Sigmoid colon (tissue), 6 donors: ENCODE measurements at regions not wholly inside any gene's neighbourhood (a gene's known extent, or its start where the extent isn't known, plus 50 kb on each side); places are given as distances from the start of the nearest gene placed in this dataset.

ENCODE experiments used
- DNase-seq: peaks from one replicate; pipeline ENCODE4 v3.0.0-alpha.2; 2019
- H3K27ac ChIP-seq, 4 donors: fragments of 200-600 bp; sonication (generic); one replicate each; pipeline ENCODE4 v1.5.1; 2016 to 2019; ENCODE audit warnings: mild to moderate bottlenecking in 1 of 4
- H3K27me3 ChIP-seq, 3 donors: fragments of 200-600 bp; sonication (generic); one replicate each; pipeline ENCODE4 v1.5.1; 2019; ENCODE audit warnings: mild to moderate bottlenecking in 1 of 3
- H3K36me3 ChIP-seq, 4 donors: fragments of 200-600 bp; sonication (generic); one replicate each; pipeline ENCODE4 v1.5.1; 2016 to 2019
- H3K4me1 ChIP-seq, 4 donors: fragments of 200-600 bp; sonication (generic); one replicate each; pipeline ENCODE4 v1.5.1; 2017 to 2019
- H3K4me3 ChIP-seq, 4 donors: fragments of 200-600 bp; sonication (generic); one replicate each; pipeline ENCODE4 v1.5.1; 2017 to 2019; ENCODE audit warnings: mild to moderate bottlenecking in 2 of 4, moderate library complexity in 1 of 4
- H3K9me3 ChIP-seq, 4 donors: fragments of 200-600 bp in 3 of 4; sonication (generic) in 3 of 4; one replicate each; pipeline versions ENCODE4 v1.5.1 to v1.6.1; 2013 to 2019
- EP300 ChIP-seq, 4 donors: sonication (generic); formaldehyde crosslinking; IDR thresholded peaks; one replicate each; pipeline ENCODE4 v1.6.1; 2017; ENCODE audit warnings: antibody characterized with exemption in 4 of 4
- POLR2A ChIP-seq, 2 donors: fragments of 450-650 bp; IDR thresholded peaks; one replicate each; pipeline ENCODE4 v1.6.1; 2016; ENCODE audit warnings: antibody characterized with exemption in 2 of 2, mild to moderate bottlenecking in 2 of 2, moderate library complexity in 2 of 2
- POLR2AphosphoS5 ChIP-seq, 4 donors: sonication (generic); formaldehyde crosslinking; IDR thresholded peaks; one replicate each; pipeline ENCODE4 v1.6.1; 2017; ENCODE audit warnings: antibody characterized with exemption in 4 of 4
- WGBS, 2 donors: extraction: QIAGEN DNeasy Blood & Tissue Kit; methylation state at CpG; one replicate each; pipeline ENCODE4 v1.1.7; 2013; 5-methylcytosine and 5-hydroxymethylcytosine counted together
- intact Hi-C: fragments of 100-400 bp; cut with DNase I; formaldehyde crosslinking; loops from one replicate; pipeline ENCODE4 v1.15.1; 2023
- TF ChIP-seq, protein P1 (sequence below), 4 experiments: fragments of 450-650 bp in 3 of 4; fragments of 200-600 bp in 1 of 4; IDR thresholded peaks; one replicate each; pipeline ENCODE4 v1.5.1; 2016 to 2019; ENCODE audit warnings: antibody characterized with exemption in 4 of 4, mild to moderate bottlenecking in 3 of 4, moderate library complexity in 2 of 4
- donor health status: healthy with polysubstance abuse.
- donor health status: healthy.

DNA sequence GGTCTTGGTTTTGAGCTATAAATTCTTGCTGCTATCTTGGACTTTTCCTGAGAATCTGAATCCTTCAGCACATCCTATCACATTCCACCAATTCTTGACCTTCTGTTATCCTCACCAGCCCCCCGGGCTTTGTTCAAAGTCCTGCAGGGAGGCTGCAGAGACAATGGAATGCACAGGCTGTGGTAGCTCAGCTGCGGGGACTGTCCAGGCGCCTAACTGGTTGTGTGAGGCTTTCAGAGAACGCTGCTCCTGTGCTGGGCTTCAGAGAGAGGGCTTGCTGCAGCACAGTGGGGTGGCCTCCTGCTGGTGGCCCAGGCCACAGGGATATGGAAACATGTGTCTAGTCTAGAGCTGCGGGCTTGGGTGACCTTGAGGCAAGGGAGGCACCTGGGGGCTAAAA lies 196.3 kb upstream of the GATB start:
- WGBS, 2 donors, result 38 to 42% methylated on average over 5 of the region's 5 CpGs
- Histone ChIP-seq H3K27me3 (no peaks in the 10 kb centered on the region), H3K9me3 (no peaks in the 10 kb centered on the region), H3K27ac (no peak overlapping the region), H3K4me1 (peaks cover 0 to 6% (median 2%) of the 10 kb centered on the region in 4 donors), H3K36me3 (no peaks in the 10 kb centered on the region), H3K4me3 (no peak overlapping the region)
- TF ChIP-seq EP300 (IDR thresholded peaks at IDR 0.05) (no peak), POLR2AphosphoS5 (IDR thresholded peaks at IDR 0.05) (no peak), POLR2A (IDR thresholded peaks at IDR 0.05) (no peak)
- TF ChIP-seq, protein P1, sequence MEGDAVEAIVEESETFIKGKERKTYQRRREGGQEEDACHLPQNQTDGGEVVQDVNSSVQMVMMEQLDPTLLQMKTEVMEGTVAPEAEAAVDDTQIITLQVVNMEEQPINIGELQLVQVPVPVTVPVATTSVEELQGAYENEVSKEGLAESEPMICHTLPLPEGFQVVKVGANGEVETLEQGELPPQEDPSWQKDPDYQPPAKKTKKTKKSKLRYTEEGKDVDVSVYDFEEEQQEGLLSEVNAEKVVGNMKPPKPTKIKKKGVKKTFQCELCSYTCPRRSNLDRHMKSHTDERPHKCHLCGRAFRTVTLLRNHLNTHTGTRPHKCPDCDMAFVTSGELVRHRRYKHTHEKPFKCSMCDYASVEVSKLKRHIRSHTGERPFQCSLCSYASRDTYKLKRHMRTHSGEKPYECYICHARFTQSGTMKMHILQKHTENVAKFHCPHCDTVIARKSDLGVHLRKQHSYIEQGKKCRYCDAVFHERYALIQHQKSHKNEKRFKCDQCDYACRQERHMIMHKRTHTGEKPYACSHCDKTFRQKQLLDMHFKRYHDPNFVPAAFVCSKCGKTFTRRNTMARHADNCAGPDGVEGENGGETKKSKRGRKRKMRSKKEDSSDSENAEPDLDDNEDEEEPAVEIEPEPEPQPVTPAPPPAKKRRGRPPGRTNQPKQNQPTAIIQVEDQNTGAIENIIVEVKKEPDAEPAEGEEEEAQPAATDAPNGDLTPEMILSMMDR (IDR thresholded peaks at IDR 0.05), result no peak
- DNase-seq, result no peak
- intact Hi-C loops, result no loop called here

DNA sequence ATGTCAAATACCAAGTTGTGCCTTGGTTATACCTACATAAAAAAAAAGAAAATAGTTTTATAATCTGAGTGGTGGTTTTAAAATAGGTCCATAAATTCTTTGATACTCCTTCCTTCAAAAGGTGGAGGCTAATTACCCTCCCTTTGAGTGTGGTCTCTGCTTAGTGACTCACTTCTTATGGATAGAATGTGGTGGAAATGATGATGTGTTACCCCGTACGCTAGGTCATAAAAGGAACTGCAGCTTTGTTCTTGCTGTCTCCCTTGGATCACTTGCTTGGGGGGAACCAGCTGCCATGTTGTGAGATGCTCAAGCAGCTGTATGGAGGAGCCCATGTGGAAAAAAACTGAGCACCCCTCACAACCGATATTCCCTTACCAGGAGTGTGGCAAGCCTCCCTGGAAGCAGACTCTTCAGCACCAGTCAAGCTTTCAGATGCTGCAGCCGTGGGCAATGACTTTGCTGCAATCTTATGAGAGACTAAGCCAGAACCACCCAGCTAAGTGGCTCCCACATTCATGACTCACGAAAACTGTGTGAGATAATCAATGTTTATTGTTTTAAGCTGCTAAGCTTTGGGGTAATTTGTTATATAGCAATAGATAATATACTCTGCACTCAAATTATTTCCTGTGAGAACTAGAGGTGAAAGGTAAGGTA lies 195.0 kb upstream of the GATB start:
- Histone ChIP-seq H3K4me1 (peaks cover 0 to 6% (median 2%) of the 10 kb centered on the region in 4 donors), H3K27me3 (no peaks in the 10 kb centered on the region), H3K27ac (no peak overlapping the region), H3K4me3 (no peak overlapping the region), H3K36me3 (no peaks in the 10 kb centered on the region), H3K9me3 (no peaks in the 10 kb centered on the region)
- no peak for DNase-seq
- 78 to 79% methylated on average over 5 of the region's 5 CpGs for whole genome bisulfite sequencing, 2 donors
- no peak for TF ChIP-seq POLR2AphosphoS5 (IDR thresholded peaks at IDR 0.05)
- TF ChIP-seq EP300 (IDR thresholded peaks at IDR 0.05), result no peak
- no peak for TF ChIP-seq POLR2A (IDR thresholded peaks at IDR 0.05)
- TF ChIP-seq, protein P1 (IDR thresholded peaks at IDR 0.05), result no peak
- intact Hi-C loops, result no loop called here

DNA sequence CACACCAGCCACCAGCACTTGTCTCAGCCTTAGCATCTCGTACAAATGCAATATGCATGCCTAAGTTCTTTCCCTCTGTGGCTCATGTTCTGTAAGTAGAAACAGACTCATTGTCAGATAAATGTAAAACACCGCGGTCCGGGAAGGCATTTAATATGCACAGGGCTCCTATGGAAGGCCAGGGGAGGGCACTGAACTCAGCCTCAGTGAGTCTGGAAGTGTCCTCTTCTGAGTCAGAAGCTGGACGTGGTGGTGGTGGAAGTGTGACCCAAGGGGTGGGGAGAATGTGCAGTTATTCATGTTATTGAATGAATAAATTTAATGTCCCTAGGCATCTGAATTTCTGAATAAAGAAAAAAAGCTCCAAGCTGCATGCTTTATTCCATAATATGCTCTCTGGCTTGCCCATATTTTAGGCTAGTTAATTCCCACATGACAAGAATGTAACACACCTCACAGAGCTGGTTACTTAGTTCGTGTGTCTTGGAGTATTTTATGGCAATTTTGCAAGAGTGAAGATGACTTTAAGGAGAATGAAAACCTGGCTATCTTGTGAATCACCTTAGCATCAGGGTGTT lies 193.1 kb upstream of the GATB start:
- Histone ChIP-seq H3K4me3 (no peak overlapping the region), H3K36me3 (no peaks in the 10 kb centered on the region), H3K27me3 (no peaks in the 10 kb centered on the region), H3K27ac (no peak overlapping the region), H3K4me1 (peaks cover 0 to 6% (median 2%) of the 10 kb centered on the region in 4 donors), H3K9me3 (no peaks in the 10 kb centered on the region)
- intact Hi-C loops, result no loop called here
- no peak for DNase-seq
- WGBS, 2 donors, result 77 to 79% methylated on average over 6 of the region's 6 CpGs
- TF ChIP-seq, protein P1 (IDR thresholded peaks at IDR 0.05), result no peak
- TF ChIP-seq EP300 (IDR thresholded peaks at IDR 0.05), result no peak
- no peak for TF ChIP-seq POLR2AphosphoS5 (IDR thresholded peaks at IDR 0.05)
- TF ChIP-seq POLR2A (IDR thresholded peaks at IDR 0.05), result no peak

DNA sequence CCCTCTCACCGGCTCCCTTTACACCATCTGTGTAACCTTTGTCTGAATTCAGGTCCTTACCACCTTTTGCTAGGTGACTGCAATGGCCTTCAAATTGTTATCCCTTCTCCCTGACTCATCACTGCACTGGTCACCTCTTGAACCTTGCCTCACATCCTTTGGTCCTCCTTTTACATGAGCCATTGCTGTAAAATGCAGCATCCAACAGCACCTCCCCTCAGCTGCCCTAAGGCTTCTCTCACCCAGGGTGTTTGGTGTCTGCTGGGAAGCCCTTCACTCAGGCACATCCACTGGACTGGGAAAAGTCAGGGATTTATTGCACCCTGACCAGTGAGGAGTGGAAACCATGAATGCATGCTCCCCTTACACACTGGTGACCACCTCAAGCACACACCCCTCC lies 192.5 kb upstream of the GATB start:
- Histone ChIP-seq H3K9me3 (no peaks in the 10 kb centered on the region), H3K36me3 (no peaks in the 10 kb centered on the region), H3K4me1 (peaks cover 0 to 6% (median 2%) of the 10 kb centered on the region in 4 donors), H3K27ac (no peak overlapping the region), H3K27me3 (no peaks in the 10 kb centered on the region), H3K4me3 (no peak overlapping the region)
- intact Hi-C loops, result no loop called here
- 81 to 92% methylated on average over 1 of the region's 1 CpG for WGBS, 2 donors
- DNase-seq, result no peak
- TF ChIP-seq, protein P1 (IDR thresholded peaks at IDR 0.05), result no peak
- no peak for TF ChIP-seq EP300 (IDR thresholded peaks at IDR 0.05)
